HG02610 (cell line): ENCODE measurements at regions not wholly inside any gene's neighbourhood (a gene's known extent, or its start where the extent isn't known, plus 50 kb on each side); places are given as distances from the start of the nearest gene placed in this dataset.

Experiments used
- ATAC-seq: cut with Tn5 transposase; IDR thresholded peaks from one replicate; pipeline ENCODE4 v1.9.1; 2021; ENCODE audit warnings: mild to moderate bottlenecking, moderate library complexity; ENCODE audit not compliant: unreplicated experiment

DNA sequence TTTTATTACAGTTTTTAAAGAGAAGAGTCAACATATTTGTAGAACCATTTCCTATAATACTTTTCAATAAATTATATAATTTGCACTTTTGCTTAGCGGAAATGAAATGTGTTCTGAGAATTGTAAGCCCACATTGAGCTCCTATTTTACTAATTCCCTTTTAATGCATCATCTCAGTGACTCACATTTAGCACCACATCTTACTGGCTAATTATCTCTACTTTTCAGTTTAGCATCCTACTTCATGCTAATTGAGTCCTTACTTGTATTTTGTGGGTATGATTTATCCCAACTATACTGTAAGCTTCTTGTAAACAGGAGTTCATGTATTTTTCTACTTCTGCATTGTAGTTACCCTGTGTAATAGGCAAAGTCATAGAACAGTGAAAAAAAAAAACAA is 67.5 kb downstream of the TMX1 start:
- ATAC-seq, result no peak

DNA sequence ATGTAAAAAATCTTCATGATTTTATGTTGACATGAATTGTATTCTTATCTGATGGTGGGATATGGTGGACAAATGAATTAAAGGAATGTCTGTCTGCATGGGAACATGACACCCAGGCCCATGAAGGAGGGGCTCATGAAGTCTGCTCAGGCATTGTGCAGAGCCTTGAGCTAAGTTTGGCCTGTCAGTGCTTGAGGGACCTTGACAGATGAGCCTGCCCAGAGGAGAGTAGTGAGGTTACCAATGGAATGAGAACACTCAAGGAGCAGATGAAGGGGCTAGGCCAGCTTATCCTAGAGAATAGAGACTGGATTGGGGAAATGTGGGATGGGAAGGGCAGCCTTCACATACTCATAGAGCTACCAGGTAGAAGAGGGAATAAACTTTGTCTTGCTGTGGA is 68.8 kb downstream of the TMX1 start:
- ATAC-seq, result no peak

DNA sequence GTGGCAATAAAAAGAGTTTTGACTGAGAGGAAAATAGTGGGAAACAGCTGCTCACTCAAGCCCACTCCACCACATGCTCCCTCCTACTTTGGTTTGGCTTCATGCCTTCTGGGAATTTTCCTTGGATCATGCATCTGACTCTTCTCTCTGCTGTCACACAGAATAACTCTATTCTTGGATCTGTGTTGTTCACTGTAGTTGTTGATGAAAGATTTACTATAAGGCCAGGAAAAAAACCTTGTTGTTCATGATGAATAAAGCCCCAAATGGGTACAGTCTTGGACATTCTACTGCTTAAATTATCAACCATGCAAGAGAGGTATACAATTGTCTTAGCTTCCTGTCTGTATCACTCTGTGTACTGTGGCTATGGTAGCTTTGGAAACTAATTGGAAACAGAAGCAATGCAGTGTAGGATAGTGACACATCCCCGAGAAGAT is 70.5 kb downstream of the TMX1 start:
- no peak for ATAC-seq

DNA sequence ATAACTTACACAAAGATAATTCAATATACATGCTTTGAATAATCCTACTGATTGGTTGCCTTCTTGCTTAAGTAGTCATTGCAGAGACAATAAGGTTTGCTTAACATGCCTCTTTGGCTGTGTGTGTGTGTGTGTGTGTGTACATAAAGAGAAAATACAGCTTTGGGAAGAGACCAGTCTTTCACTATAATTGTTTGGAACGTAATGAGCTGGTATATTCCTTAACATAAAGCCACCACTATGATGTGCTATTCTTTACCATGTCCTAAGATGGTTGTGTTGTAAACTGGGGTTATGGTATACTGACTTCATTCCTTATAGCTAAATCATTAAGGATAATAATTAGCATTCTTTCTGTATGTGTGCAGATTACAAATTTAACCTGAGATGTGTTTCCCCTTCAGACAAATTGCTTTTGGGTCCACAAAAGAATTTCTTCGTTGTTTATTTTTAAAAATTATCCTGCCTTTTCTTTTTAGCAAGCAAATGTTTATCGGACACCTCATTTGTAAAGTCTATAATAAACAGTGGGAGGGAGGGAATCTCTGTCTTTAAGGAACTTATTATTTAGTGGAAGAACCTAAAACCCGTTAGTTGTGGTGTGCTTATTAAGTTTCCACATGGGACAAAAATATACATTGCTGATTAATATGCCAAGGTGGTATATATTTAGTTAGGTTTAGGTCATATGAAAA is 74.4 kb downstream of the TMX1 start:
- ATAC-seq, result no peak

- ATAC-seq, result no peak
Measured at GRCh38 chr14:51317373-51317772, 77.3 kb downstream of the TMX1 start.

DNA sequence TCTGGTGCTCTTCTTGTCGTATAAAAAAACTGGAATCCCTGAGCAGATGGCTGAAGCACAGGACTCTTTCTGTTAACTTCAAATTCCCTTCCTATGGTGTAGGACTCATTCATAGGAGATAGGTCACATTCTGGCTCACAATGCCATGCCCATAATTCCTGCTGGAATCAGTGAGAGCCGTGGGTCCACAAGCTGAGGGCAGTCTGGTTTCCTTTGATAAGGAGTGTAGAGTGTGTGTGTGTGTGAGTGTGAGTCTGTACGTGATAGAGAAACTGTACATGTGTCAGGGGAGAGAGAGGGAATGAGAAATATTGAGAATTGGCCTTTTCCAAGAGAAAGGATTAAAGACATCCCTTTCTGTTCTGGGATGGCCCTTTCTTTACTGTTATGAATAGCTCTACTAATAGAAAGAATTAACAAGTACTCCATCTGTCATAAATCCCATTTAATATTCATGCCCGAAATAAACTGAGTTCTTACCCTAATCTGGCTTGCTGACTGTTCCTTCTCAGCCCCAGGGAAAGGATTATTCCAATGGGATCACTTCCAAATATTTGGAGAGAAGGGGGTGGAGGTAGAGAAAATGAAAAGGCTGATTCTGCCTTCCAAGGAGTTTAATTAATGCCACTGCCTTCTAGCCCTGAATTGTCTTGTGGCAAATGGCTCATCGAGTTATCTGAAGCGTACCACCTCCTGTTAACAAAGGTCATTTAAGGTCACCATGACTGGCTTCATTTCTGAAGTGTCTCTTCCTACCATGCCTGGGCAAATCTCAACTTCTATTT is 79.0 kb downstream of the TMX1 start:
- no peak for ATAC-seq

DNA sequence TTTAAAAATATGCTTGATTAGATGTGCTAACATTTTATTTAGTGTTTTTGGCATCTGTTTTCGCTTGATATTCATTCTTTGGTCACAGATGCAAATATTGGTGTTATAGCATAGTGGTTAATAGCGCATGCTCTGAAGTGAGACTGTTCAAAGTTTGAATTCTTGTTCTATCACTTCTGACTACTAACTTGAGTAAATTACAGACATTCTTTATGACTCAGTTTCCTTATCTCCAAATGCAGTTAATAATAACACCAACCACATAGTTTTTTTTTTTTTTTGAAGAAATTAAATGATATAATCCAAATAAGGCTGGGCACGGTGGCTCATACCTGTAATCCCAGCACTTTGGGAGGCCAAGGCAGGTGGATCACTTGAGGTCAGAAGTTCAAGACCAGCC is 81.0 kb downstream of the TMX1 start:
- ATAC-seq, result no peak

GRCh38 chr14:51323492-51323891 is 83.4 kb downstream of the TMX1 start:
- no peak for ATAC-seq

GRCh38 chr14:51327376-51327775 is 87.3 kb downstream of the TMX1 start:
- ATAC-seq, result no peak

DNA sequence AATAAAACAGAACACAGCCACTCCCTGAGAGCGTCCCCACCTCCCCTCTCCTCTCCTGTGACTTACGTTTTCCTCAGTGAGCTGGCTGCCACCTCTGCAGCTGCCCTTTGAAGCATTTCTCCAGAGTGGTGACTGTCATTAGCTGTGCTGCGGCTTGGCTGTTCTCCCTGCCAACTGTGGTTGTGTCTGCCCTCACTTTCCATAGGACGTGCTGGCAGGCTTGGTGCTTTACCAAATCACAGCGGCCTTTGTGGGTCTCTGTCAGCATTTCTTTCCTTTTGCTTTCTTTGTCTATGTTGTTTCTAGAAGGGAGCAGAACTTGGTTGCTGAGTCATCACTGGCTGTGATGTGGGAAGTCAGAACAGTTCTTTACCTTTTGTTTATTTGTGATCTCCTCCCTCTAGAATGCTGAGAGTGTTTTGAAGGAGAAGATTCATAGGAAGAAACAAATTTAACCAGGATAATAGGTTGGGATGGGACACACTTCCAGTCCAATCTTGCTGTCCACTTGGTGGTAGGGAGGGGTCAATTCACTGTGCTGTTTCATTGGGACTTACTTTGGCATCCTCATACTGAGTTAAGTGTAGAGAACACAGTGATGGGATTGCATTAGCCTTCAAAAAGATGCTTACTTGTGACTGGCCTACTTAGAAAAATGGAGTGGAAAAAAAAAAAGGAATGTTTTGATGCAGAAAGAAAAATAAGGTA is 88.2 kb downstream of the TMX1 start:
- ATAC-seq, result no peak

DNA sequence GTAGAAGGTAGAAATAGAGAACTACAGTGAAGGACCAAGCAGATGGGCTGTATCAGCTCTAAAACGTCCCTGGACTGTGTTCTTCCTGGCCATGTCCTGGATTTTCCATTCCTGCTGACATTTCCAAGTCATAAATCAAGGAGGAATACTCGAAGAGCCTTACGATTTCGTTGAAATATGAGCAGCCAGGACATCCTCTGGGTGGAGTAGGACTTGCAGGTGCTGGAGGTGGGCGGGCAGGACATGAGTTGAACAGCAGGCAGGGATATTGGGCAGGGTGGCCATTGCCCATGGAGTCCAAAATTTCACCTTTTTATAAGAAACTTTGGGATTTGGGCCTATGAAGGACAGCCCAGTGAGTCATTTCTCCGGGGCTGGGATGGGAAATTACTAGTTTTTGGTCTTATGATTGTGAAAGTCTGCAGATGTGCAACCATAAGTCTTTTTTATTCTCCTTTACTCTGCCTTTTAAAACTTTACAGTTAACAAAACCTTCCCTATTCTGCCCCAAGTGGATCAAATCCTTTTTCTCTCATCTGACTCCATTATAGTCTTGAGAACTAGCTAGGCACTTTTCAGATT is 88.8 kb downstream of the TMX1 start:
- ATAC-seq, result no peak

- no peak for ATAC-seq
Measured at GRCh38 chr14:51331486-51332367, 91.7 kb downstream of the TMX1 start.

- no peak for ATAC-seq
Measured at GRCh38 chr14:51333299-51333698, 93.3 kb downstream of the TMX1 start.

DNA sequence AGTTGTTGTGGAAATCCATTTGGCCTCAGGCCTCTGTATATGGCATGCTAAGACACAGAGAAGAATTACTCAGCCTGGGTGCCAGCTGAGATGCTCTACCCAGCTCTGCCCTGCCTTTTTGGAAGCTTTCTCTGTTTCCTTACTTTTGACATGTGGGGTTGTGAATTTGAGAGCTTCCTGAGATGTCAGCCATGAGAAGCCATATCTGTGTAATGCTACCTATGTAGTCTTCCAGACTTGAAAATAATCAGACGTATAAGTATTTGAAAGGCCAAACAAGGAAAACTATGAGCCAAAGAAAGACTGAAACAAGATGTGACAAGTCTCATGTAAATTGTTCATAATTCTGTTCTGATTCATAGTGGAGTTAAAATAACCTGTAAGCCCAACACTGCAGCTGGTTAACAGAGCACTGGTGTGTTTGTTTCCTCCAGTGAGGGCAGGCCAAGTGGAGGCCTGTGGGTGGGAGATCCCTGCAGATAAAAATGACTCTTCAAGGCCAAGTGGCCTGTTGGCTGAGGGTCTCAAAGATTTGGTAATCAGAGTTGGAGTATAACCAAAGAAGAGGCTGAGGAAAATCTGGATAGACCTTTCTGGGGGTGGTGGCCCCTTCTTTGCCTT is 94.0 kb downstream of the TMX1 start:
- no peak for ATAC-seq

- ATAC-seq, result no peak
Measured at GRCh38 chr14:51334566-51334965, 94.5 kb downstream of the TMX1 start.

DNA sequence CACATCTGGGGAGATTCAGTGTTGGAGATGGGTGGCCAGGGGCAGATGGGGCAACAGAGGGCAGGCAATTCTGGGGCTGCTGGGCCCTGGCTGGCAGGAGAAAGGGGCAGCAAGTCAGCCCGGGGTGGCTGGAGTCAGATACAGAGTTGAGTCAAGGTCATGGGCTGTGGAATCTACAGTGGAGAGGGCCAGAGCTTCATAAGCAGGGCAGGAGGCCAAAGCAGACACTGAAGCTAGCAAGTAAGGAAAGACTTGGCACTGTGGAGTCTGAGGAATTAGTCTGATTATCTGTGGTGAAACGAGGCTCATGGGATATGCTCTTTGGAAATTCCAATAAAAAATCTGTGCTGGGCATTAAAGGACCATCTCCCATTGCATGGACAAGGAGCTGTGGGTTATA is 95.5 kb downstream of the TMX1 start:
- no peak for ATAC-seq

DNA sequence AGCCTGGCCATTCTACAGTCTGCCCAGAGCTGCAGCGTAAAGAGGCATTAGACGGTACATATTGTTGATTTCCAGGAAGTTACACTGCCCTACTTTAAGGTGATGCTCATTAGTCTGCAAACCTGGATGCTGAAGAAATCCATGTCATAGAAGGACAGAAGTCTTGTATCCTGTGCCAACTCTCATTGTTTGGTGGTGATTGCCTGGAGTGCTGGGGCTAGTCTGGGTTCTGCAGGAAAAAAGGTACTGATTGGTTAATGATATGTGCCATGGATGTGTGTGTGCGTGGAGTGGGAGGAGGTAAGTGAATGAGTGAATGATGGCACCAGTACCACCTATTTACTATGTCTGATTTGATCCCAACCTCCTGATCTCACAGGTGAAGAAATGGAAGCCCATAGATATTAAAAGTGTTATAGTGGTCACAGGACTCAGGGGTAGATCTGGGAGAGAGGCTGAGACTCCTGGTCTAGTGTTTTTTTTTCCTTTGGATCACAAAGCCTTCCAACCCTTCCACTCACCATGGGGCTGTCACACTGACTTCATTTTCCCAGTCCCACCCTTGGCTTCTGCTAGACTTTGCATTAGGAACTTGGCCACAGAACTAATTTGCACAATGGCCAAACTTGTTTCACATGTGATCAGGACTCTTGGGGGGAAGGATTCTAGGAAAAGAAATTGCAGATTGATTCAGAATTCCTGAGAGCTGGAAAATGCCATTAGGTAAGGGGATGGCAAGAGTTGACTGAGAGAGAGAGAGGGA is 96.1 kb downstream of the TMX1 start:
- ATAC-seq, result no peak

DNA sequence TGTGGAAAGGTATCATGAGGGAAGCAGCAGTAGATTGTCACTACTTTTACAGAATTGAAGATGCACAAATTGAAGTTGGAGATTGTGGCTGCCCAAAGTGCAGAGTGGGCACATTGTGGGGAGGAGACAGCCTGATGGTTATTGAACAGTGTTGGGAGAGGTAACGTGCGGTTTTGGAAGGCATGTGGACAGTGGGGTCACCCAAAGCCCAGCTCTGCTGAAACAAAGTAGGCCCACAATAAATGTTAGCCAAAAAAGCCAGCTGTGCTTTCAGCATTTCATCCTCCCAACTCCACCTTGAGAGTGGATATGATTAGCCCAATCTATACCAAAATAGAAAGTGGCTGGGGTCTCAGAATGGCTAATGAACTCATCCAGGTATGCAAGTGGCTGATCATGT is 96.7 kb downstream of the TMX1 start:
- no peak for ATAC-seq

GRCh38 chr14:51337520-51337919 is 97.5 kb downstream of the TMX1 start:
- ATAC-seq, result no peak
